Transverse colon (tissue), 4 donors: ENCODE measurements at regions not wholly inside any gene's neighbourhood (a gene's known extent, or its start where the extent isn't known, plus 50 kb on each side); places are given as distances from the start of the nearest gene placed in this dataset.

ENCODE experiments used
- CTCF ChIP-seq, 5 experiments: fragments of 200-600 bp in 3 of 5; fragments of 450-650 bp in 2 of 5; sonication (generic) in 3 of 5; IDR thresholded peaks; 1 replicate in 2 of 5; 2 replicates in 3 of 5; pipeline ENCODE4 v1.5.1; 2016 to 2017; ENCODE audit warnings: antibody characterized with exemption in 5 of 5, inconsistent platforms in 3 of 5, mild to moderate bottlenecking in 2 of 5, moderate library complexity in 1 of 5
- EP300 ChIP-seq: sonication (generic); formaldehyde crosslinking; IDR thresholded peaks from one replicate; pipeline ENCODE4 v1.6.1; 2017; ENCODE audit warnings: antibody characterized with exemption, low read depth
- POLR2A ChIP-seq: fragments of 450-650 bp; IDR thresholded peaks from one replicate; pipeline ENCODE4 v1.6.1; 2016; ENCODE audit warnings: antibody characterized with exemption, mild to moderate bottlenecking, moderate library complexity
- POLR2AphosphoS5 ChIP-seq, 3 donors: sonication (generic); formaldehyde crosslinking; IDR thresholded peaks; one replicate each; pipeline ENCODE4 v1.6.1; 2016; ENCODE audit warnings: antibody characterized with exemption in 3 of 3

- no peak for TF ChIP-seq POLR2A
- TF ChIP-seq POLR2AphosphoS5 (IDR thresholded peaks at IDR 0.05) = no peak
- TF ChIP-seq CTCF (IDR thresholded peaks at IDR 0.05) = no peak
- no peak for TF ChIP-seq EP300
Observed at GRCh38 chr5:1946776-1947175, 64.1 kb upstream of the IRX4 start.
